PC-9 (cell line): ENCODE measurements at regions not wholly inside any gene's neighbourhood (a gene's known extent, or its start where the extent isn't known, plus 50 kb on each side); places are given as distances from the start of the nearest gene placed in this dataset.

Source experiments
- EZH2 ChIP-seq: fragments of 200-600 bp; sonication (generic); IDR thresholded peaks from 2 replicates; pipeline ENCODE4 v1.8.0; 2017; ENCODE audit warnings: antibody characterized with exemption, low read depth
- TF ChIP-seq, protein P1 (sequence below): fragments of 200-600 bp; sonication (generic); conservative IDR thresholded peaks from 2 replicates; pipeline ENCODE4 v1.6.1; 2017; ENCODE audit warnings: mixed run types, antibody characterized with exemption, mild to moderate bottlenecking, moderate library complexity

DNA sequence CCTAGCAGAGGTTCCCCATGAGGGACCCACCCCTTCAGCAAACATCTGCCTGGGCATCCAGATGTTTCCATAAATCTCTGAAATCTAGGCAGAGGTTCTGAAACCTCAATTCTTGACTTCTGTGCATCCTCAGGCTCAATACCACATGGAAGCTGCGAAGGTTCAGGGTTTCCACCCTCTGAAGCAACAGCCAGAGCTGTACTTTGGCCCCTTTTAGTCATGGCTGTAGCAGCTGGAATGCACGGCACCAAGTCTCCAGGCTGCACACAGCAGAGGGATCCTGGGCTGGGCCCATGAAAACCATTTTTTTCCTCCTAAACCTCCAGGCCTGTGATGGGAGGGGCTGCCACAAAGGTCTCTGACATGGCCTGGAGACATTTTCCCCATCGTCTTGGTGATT lies 93.0 kb upstream of the FIGN start:
- TF ChIP-seq, protein P1, sequence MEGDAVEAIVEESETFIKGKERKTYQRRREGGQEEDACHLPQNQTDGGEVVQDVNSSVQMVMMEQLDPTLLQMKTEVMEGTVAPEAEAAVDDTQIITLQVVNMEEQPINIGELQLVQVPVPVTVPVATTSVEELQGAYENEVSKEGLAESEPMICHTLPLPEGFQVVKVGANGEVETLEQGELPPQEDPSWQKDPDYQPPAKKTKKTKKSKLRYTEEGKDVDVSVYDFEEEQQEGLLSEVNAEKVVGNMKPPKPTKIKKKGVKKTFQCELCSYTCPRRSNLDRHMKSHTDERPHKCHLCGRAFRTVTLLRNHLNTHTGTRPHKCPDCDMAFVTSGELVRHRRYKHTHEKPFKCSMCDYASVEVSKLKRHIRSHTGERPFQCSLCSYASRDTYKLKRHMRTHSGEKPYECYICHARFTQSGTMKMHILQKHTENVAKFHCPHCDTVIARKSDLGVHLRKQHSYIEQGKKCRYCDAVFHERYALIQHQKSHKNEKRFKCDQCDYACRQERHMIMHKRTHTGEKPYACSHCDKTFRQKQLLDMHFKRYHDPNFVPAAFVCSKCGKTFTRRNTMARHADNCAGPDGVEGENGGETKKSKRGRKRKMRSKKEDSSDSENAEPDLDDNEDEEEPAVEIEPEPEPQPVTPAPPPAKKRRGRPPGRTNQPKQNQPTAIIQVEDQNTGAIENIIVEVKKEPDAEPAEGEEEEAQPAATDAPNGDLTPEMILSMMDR: no peak
- TF ChIP-seq EZH2: no peak
